ENCODE measurements at regions not wholly inside any gene's neighbourhood (a gene's known extent, or its start where the extent isn't known, plus 50 kb on each side); places are given as distances from the start of the nearest gene placed in this dataset.

- no peak for TF ChIP-seq CTCF (IDR thresholded peaks at IDR 0.05)
Measured at GRCh38 chr6:137653706-137654059, 159.5 kb upstream of the OLIG3 start.

- no peak for TF ChIP-seq CTCF (IDR thresholded peaks at IDR 0.05)
Measured at GRCh38 chr6:137654365-137654981, 160.3 kb upstream of the OLIG3 start.

GRCh38 chr6:137655291-137655690 is 161.1 kb upstream of the OLIG3 start:
- TF ChIP-seq CTCF (IDR thresholded peaks at IDR 0.05): no peak

- TF ChIP-seq CTCF (IDR thresholded peaks at IDR 0.05): no peak
Measured at GRCh38 chr6:137656735-137657134, 162.5 kb upstream of the OLIG3 start.

- no peak for TF ChIP-seq CTCF (IDR thresholded peaks at IDR 0.05)
Measured at GRCh38 chr6:137657351-137657911, 163.2 kb upstream of the OLIG3 start.

- no peak for TF ChIP-seq CTCF (IDR thresholded peaks at IDR 0.05)
Measured at GRCh38 chr6:137658287-137658686, 164.1 kb upstream of the OLIG3 start.

- no peak for TF ChIP-seq CTCF (IDR thresholded peaks at IDR 0.05)
Measured at GRCh38 chr6:137659871-137660270, 165.7 kb upstream of the OLIG3 start.

- no peak for TF ChIP-seq CTCF (IDR thresholded peaks at IDR 0.05)
Measured at GRCh38 chr6:137660296-137660731, 166.1 kb upstream of the OLIG3 start.
